ENCODE measurements at regions not wholly inside any gene's neighbourhood (a gene's known extent, or its start where the extent isn't known, plus 50 kb on each side); places are given as distances from the start of the nearest gene placed in this dataset.
"Not testable (repeated sequence)": the region's sequence is repeated elsewhere in the genome, so short reads cannot be mapped to it uniquely, and the experiment has no call there.

GRCh38 chr10:53485422-53485821 is 712.8 kb upstream of the MBL2 start:
- TF ChIP-seq POLR2AphosphoS5 (IDR thresholded peaks at IDR 0.05; ENCODE audit: borderline replicate concordance, low read depth, low read length); EZH2 (IDR thresholded peaks at IDR 0.05): not testable (repeated sequence)

Measured in SK-N-MC (cell line).